ENCODE measurements at regions not wholly inside any gene's neighbourhood (a gene's known extent, or its start where the extent isn't known, plus 50 kb on each side); places are given as distances from the start of the nearest gene placed in this dataset.

GRCh38 chr21:28336314-28336713, 656.4 kb downstream of the LTN1 start:
- no peak for TF ChIP-seq POLR2A (IDR thresholded peaks at IDR 0.05)
- TF ChIP-seq, protein P1, sequence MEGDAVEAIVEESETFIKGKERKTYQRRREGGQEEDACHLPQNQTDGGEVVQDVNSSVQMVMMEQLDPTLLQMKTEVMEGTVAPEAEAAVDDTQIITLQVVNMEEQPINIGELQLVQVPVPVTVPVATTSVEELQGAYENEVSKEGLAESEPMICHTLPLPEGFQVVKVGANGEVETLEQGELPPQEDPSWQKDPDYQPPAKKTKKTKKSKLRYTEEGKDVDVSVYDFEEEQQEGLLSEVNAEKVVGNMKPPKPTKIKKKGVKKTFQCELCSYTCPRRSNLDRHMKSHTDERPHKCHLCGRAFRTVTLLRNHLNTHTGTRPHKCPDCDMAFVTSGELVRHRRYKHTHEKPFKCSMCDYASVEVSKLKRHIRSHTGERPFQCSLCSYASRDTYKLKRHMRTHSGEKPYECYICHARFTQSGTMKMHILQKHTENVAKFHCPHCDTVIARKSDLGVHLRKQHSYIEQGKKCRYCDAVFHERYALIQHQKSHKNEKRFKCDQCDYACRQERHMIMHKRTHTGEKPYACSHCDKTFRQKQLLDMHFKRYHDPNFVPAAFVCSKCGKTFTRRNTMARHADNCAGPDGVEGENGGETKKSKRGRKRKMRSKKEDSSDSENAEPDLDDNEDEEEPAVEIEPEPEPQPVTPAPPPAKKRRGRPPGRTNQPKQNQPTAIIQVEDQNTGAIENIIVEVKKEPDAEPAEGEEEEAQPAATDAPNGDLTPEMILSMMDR (IDR thresholded peaks at IDR 0.05) = peak; percentile 19 to 61 (median 40)
